GM12864 (cell line): ENCODE measurements at regions not wholly inside any gene's neighbourhood (a gene's known extent, or its start where the extent isn't known, plus 50 kb on each side); places are given as distances from the start of the nearest gene placed in this dataset.

Experiments used
- DNase-seq: peaks from one replicate; pipeline ENCODE4 v3.0.0-alpha.2; 2011; ENCODE audit warnings: low read depth
- H3K4me3 ChIP-seq: 2 replicates; pipeline ENCODE4 v1.5.1; 2011; ENCODE audit warnings: mild to moderate bottlenecking, low read depth, low read length, control low read depth
- TF ChIP-seq, protein P1 (sequence below): IDR thresholded peaks from 2 replicates; pipeline ENCODE4 v1.5.1; 2011; ENCODE audit warnings: low read depth, mild to moderate bottlenecking, moderate library complexity, low read length, control low read depth, inconsistent platforms; ENCODE audit errors: missing control alignments

DNA sequence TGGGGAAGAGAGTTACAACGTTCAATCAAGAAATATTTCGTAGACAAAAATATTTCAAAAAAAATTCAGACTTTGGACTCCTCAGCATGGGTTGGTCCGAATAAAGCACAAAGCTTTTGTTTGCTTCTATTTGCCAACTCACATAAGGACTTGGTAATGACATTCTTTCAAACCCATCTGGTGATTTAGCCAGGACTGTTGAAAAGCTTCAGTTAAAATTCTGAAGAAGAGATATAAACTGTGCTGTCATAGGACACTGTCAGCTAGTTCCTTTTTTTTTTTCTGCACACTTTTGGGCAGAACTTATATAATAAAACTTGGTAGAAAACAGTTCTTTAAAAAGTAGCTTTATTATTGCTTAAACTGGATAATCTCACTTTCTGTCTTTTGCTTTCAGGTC is 660.8 kb upstream of the SGO1 start:
- H3K4me3 ChIP-seq = no peak overlapping the region
- TF ChIP-seq, protein P1, sequence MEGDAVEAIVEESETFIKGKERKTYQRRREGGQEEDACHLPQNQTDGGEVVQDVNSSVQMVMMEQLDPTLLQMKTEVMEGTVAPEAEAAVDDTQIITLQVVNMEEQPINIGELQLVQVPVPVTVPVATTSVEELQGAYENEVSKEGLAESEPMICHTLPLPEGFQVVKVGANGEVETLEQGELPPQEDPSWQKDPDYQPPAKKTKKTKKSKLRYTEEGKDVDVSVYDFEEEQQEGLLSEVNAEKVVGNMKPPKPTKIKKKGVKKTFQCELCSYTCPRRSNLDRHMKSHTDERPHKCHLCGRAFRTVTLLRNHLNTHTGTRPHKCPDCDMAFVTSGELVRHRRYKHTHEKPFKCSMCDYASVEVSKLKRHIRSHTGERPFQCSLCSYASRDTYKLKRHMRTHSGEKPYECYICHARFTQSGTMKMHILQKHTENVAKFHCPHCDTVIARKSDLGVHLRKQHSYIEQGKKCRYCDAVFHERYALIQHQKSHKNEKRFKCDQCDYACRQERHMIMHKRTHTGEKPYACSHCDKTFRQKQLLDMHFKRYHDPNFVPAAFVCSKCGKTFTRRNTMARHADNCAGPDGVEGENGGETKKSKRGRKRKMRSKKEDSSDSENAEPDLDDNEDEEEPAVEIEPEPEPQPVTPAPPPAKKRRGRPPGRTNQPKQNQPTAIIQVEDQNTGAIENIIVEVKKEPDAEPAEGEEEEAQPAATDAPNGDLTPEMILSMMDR = no peak
- no peak for DNase-seq

- DNase-seq = no peak
- no peak overlapping the region for H3K4me3 ChIP-seq
- TF ChIP-seq, protein P1 = no peak
Observed at GRCh38 chr3:20846066-20846465, 660.1 kb upstream of the SGO1 start.

DNA sequence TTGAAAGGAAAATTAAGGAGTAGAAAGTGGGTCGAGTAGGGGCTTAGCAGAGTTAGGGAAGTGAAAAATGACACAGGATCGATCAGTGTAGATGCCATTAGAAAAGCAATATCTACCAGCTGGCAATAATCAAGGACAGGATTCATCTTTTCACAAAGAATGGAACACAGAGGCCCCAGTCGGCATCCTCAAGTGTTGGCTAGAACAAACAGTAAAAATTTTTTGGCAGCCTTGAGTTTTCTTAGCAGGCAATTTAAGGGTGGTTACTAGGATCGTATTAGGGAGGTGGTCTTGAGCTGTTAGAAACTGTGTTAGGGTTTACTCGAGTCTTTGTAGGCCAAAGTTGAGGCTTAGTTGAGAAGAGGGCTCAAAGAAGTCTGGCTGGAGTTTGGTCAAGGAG is 658.8 kb upstream of the SGO1 start:
- no peak for DNase-seq
- TF ChIP-seq, protein P1 = no peak
- H3K4me3 ChIP-seq = no peak overlapping the region

DNA sequence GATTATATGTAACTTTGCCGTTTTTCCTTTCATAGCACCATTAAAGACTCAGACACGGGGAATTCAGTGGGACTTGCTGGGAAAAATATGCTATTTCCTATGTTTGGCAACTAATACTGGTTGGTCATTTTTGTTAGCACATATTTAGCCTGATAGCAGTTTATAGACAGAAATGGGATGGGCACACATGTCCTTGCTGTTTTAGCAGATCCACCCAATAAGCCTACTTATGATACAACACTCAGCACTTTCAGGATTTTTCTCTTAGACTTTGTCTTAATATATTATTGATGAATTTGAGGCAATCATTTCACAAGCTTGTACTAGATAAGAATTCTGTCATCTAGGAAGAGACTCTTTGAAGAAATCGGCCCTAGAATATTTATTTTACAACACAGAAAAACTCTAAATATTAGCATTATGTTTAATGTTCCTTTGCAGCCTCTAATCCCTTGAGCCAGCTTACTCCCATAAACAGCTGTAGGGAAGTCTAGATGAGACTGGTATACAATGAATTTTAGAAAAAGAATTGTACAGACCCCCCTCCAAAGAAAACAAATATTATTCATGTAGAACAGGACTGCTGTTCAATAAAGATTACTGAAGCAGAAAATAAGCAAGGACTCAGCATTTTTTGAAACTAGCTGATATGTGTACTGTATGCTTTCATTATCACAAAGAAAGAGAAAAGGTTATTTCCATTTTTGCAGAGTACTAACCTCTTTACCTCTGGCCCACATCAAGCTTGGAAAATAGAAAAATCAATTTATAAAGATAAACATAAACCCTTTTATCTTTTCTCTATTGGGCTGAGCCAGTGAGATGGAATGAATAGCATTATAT is 656.8 kb upstream of the SGO1 start:
- TF ChIP-seq, protein P1 = no peak
- no peak for DNase-seq
- H3K4me3 ChIP-seq = no peak overlapping the region

DNA sequence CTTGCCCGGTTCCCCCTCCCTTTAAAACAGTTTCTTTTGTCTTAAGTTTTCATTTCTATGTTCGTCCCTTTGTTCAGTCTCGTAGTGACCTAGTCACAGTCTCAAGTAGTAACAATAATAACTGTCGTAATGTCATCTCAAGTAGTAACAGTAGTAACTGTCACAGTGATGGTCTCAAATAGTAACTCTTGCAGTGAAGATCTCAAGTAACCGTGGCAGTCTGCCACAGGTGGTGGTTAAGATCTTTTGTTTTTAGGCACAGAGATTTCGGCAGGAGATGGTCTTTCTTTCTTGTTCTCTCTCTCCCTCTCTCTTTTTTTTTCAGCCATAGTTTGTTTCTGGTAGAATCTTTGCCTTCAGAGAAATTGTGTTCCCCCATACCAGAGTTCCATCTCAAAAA is 656.0 kb upstream of the SGO1 start:
- TF ChIP-seq, protein P1 = no peak
- no peak overlapping the region for H3K4me3 ChIP-seq
- no peak for DNase-seq

- H3K4me3 ChIP-seq = no peak overlapping the region
- TF ChIP-seq, protein P1 = no peak
- DNase-seq = no peak
Observed at GRCh38 chr3:20837676-20838302, 651.8 kb upstream of the SGO1 start.
